ENCODE measurements at regions not wholly inside any gene's neighbourhood (a gene's known extent, or its start where the extent isn't known, plus 50 kb on each side); places are given as distances from the start of the nearest gene placed in this dataset.

DNA sequence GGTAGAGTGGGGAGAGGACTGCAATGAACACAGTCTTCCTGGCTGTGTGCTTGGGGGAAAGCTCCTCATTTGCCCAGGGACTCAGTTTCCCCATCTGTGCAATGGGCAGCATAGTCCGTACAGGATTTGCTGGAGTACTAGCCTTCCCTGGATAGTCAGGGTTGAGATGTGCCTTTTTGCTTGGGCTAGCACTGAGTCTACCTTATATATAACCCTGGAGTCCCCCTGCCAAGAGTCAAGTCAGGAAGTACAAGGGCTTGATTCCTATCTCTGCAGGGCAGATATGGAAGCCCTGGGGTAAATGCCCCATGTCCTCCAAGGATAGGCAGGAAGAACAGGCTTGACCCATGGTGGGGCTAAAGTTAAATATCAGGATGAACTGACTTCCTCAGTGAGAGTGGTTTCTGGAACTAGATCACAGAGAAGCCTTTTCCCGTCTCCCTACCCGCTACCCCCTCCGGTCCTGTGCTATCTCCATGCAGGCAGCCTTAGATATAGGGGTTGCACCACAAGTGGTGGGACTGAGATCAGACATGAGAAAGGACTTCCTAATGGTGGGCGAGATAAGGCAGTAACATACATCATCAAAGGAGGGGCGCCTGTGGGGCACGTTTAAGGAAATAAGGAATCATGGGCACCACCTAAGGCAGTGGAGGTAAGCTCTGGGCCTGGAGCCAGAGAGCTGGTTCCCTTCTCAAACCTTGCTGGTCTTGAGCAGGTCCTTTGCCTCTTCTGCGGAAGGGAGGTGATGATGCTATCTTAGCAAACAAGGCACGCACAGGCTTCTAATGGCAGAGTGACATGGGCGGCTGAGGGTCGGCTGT, 157.9 kb downstream of the MRPL14 start:
- DNase-seq (ENCODE audit: low spot score) (no peak), FAIRE-seq (no peak)

DNA sequence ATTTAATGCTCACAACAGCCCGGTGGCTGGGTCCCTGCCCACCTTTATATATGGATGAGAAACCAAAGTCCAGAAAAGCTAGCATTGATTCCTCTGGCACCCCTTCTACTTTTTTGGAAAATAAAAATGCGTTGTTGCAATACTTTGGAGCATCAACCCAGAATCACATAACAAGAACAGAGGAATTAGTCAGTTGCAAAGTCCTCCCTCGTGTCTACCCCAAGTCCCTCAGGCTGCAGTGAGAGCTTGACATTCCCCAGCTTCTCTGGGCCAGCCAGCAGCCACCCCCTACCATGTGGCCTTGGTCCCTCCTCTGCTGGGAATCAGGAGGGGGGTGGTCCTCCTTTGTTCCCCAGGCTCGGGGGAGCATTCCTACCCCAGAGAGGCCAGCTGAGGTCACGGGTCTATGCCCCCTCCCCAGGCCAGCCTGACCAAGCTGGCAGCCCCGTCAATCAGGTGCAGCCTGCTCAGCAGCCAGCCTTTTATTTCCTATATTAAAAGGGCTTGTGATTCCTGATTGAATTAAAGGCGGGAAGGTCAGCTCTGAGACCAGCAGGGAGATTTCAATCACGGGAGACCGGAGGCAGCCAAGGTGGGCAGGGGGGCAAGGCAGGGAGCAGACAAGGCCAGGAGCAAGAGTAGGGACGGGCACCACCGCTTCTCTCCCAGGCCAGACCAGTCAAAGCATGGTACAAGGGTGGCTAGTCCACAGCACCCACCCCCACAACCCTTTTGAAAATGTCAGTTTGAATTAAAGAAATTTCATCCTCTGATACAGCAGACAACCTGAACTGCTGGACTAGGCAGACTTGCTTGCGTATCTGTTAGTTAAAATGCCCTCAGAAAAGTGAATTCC, 158.9 kb downstream of the MRPL14 start:
- no peak for DNase-seq (ENCODE audit: low spot score)
- no peak for FAIRE-seq

GRCh38 chr6:43967719-43968091, 159.5 kb downstream of the MRPL14 start:
- no peak for DNase-seq (ENCODE audit: low spot score)
- no peak for FAIRE-seq

GRCh38 chr6:43966853-43967718, 160.2 kb downstream of the MRPL14 start:
- DNase-seq (ENCODE audit: low spot score) (no peak), FAIRE-seq (no peak)

DNA sequence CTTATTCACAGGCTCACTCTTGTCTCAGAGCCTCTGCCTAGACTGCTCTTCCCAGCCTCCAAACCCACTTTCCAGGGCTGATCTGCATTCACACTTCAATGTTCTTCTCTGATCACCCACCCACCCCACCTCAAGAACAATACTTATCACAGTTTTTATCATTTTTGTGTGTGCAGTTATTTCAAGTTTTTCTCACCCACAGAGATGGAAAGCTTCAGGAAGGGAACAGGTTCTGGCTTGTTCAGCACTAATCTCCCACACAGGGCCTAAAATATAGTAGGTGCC, 160.9 kb downstream of the MRPL14 start:
- DNase-seq (ENCODE audit: low spot score): no peak
- FAIRE-seq: no peak

GRCh38 chr6:43965628-43966373, 161.5 kb downstream of the MRPL14 start:
- no peak for DNase-seq (ENCODE audit: low spot score)
- FAIRE-seq: no peak

GRCh38 chr6:43964659-43965570, 162.3 kb downstream of the MRPL14 start:
- no peak for DNase-seq (ENCODE audit: low spot score)
- FAIRE-seq: no peak

DNA sequence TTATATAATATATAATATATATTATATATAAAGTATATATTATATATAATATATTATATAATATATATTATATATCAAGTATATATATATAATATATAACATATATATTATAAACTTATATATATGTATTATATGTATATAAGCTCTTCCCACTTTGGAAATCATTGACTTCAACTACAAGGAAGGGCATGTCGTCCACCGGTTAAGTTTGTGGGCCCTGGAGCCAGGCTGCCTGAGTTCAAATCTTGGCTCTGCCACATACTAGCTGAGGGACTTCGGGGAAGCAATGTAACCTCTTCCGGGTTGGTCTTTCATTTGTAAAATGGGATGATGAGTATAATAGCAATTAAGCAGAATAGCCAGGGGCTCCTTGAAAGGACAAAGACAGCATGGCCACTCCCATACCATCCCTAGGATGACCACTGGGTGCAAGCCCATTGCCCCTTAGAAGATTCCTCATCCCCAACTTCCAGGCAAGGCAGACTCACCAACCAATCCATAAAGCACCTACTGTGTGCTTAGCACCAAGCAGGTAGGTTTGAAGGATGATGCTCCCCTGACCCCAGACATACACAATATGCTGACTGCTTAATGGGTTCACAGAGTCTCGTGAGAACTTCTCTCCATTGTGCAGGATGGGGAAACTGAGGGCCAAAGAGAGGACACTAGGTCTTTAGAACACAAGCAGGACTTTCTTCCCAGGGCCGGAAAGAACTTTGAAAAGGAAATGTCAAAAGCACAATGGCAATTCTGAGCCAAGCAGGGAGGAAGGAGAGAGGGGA, 163.2 kb downstream of the MRPL14 start:
- FAIRE-seq (no peak), DNase-seq (ENCODE audit: low spot score) (no peak)

DNA sequence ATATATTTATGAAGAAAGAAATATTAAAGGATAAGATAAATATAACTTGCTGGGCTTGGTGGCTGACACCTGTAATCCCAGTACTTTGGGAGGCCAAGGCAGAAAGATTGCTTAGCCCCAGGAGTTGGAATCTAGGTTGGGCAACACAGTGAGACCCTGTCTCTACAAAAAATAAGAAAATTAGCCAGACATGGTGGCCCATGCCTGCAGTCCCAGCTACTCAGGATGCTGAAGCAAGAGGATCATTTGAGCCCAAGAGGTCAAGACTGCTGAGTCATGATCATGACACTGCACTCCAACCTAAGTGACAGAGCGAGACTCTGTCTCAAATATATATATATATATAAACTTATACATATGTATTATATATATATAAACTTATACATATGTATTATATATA, 164.0 kb downstream of the MRPL14 start:
- FAIRE-seq (no peak), DNase-seq (ENCODE audit: low spot score) (no peak)

DNA sequence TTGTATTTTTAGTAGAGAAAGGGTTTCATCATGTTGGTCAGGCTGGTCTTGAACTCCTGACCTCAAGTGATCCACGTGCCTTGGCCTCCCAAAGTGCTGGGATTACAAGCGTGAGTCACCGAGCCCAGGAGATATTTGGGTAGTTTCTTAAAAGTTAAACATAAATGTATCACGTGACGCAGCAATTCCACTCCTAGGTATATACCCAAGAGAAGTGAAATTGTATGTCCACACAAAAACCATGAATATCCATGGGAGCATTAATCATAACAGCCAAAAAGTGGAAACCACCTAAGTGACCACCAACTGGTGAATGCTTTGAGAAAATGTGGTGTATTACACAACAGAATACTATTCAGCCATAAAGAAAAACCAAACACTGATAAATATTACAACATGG, 164.8 kb downstream of the MRPL14 start:
- no peak for DNase-seq (ENCODE audit: low spot score)
- no peak for FAIRE-seq

DNA sequence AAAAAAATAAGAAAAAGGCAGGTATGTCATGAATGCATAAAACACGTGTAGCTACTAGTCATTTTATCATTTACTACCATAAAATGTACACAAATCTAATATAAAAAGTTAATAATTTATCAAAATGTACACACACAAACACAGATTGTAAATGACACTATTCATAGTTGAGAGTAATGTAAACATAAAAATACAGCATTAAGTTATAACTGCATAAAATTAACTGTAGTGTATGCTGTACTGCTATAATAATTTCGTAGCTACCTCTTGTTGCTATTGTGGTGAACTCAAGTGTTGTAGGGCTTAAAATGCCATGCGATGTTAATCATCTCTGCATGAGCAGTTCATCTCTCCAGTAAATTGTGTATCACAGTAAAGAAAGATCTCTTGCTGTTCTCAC, 170.0 kb downstream of the MRPL14 start:
- no peak for DNase-seq (ENCODE audit: low spot score)
- peak; percentile 91 for FAIRE-seq

- FAIRE-seq (no peak), DNase-seq (ENCODE audit: low spot score) (no peak)
These were observed 170.8 kb downstream of the MRPL14 start for GRCh38 chr6:43956478-43956877.

DNA sequence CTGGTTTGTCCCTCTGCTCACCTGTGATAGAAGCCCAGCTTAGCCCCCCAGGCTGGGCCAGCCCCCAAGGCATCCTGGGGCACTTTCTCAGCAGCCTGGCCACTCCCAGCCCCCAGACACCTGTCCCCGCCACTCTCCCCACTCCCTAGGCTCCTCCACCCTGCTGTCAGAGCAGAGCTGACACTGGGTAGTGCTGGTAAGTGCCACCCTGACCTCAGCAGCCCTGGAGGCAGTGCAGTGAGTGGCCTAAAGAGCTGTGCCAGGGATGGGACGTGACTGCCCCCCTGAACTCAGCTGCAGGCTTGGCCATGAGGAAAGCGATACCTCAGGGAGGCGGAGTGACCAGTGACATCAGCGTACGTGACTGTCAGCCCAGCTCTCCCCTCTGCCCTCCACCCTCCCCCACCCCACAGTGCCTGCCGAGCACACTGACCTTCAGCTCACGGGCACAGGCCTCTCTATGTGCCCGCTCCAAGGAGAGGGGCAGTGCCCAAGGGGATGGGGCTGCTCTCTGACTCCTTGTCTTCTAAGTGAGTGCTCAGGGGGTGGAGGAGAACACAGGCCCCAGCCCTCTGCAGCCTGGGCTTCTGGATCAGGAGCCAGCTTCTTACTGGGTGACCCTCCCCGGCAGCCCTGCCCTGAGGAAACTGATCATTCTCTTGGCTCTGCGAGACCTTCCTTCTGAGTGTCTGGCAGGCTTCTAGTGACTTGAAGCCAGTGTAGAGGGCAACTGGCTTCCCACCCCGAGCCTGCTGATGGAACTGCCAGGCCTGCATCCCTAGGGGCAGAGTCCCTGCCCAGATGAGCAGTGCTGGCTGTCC, 172.7 kb downstream of the MRPL14 start:
- FAIRE-seq: no peak
- no peak for DNase-seq (ENCODE audit: low spot score)

DNA sequence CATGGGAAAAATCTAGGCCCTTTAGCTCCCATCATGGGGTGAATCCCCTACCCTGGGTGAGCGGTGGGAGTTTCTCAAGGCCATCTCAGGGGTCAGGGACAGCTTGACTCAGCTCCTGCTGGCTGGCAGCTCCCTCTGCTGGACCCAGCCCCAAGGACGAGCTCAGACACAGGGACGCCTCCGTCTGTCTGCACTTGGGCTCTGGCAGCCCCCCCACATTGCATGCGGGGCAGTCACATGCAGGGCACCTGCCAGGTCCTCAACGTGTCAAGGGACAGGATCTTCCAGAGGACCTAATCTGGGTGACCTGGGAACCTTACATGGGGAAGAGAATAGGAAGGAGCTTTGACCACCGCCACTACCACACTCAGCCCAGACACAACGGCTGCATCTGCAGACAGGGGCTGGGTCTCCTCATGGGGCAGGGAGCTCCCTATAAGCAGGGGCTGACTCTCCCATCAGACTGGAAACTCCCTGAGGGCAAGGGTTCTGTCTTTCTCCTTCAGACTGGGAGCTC, 173.4 kb downstream of the MRPL14 start:
- FAIRE-seq: no peak
- DNase-seq (ENCODE audit: low spot score): no peak

DNA sequence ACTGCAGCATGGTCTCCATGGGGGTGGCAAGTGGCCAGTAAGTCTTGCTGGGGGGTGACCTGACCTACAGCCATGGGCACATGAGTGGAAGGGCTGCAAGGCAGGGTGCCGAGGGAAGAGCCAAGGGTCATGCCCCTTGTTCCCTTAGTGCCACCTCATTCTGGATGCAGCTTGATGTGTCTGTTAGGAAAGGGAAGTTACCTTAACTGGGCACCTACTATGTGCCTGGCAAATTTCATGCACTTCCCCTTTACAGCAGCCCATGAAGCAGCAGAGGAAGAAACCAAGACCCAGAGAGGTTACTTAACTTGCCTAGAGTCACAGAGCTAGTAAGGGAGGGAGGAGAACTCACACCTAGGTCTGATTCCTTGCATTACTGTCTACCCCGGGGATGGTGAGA, 174.0 kb downstream of the MRPL14 start:
- no peak for FAIRE-seq
- DNase-seq (ENCODE audit: low spot score): no peak

GRCh38 chr6:43952746-43953145, 174.5 kb downstream of the MRPL14 start:
- DNase-seq (ENCODE audit: low spot score) (no peak), FAIRE-seq (no peak)

DNA sequence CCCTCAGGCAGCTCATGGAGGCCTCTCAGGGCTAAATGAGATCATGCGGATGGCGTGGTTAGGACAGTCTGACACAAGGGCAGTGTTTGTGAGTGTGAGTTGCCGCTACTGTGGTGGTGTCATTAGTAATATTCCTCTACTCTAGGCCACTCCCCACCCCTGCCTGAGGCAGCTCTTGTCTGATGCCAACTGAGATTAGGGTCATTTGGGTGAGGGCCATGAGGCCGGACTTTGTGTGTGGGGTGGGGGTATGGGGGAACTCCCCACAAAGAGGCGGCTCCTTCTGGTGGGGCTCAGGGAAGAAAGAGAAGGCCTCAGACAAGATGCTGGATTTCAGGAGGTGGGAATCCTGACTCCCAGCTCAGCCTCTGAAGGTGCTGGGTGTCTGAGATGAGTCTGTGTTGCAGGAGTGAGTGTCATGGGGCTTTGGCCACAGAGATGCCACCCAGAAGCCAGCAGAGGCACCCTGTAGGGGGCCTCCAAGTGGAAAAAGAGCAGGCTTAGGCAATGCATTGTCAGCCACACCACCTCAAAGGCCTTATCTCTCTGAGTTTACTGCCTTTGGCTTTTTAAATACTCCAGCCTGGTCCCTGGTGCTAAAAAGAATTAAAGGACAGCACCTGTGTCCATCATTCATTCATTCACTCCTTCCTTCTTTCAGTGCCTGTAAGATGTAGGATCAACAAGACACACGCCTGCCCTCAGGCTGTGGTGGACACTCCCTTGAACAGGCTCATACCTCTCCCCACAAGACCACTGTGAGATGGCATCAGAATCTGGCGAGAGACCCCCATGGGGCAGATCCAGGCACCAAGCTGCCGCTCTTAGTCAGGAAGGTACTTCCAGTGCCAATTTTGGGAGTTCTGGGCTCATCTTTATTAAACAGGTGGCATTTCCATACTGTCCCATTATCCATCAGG, 175.2 kb downstream of the MRPL14 start:
- FAIRE-seq: no peak
- no peak for DNase-seq (ENCODE audit: low spot score)

All from urothelium cell line (cell line).